GM12878 (cell line): ENCODE measurements at regions not wholly inside any gene's neighbourhood (a gene's known extent, or its start where the extent isn't known, plus 50 kb on each side); places are given as distances from the start of the nearest gene placed in this dataset.

Source experiments
- ATAC-seq: fragments of 200-7000 bp; cut with Tn5 transposase; 3 replicates; pipeline ENCODE4 v1.9.1; 2020; ENCODE audit warnings: mild to moderate bottlenecking, moderate library complexity
- BruUV-seq: library from RNA; stranded (reverse); fragments of 400-500 nt; replicated peaks from 2 replicates; lab custom pipeline; 2021; lab: Mats Ljungman, UMichigan
- CTCF ChIA-PET: fragments of 300-600 bp; sonication (Branson Sonifier 250); formaldehyde crosslinking; extraction: SDS; loops from one replicate; lab custom pipeline; 2021; ENCODE audit warnings: inconsistent platforms; lab: Yijun Ruan, JAX
- POLR2A ChIA-PET: fragments of 350-600 bp; formaldehyde crosslinking; extraction: SDS; loops from one replicate; lab custom pipeline; 2021; ENCODE audit warnings: inconsistent platforms; lab: Charles Lee
- RAD21 ChIA-PET: fragments of 300-600 bp; sonication (Branson Sonifier 250); formaldehyde crosslinking; loops from one replicate; lab custom pipeline; 2023; ENCODE audit warnings: antibody characterized with exemption; ENCODE audit not compliant: unreplicated experiment; lab: Charles Lee
- SMC1A ChIA-PET: fragments of 300-600 bp; sonication (Branson Sonifier 250); formaldehyde crosslinking; loops from one replicate; lab custom pipeline; 2023; ENCODE audit not compliant: unreplicated experiment, uncharacterized antibody; lab: Charles Lee
- DNase-seq: peaks from one replicate; pipeline ENCODE4 v3.0.0-alpha.2; 2011; ENCODE audit warnings: low read depth, low spot score
- FAIRE-seq: peaks from 3 replicates; lab custom pipeline; 2011; peaks lifted over from hg19 to GRCh38; lab: Jason Lieb, UNC
- H2AFZ ChIP-seq: 2 replicates; pipeline ENCODE4 v1.6.0; 2011; ENCODE audit warnings: low read depth, low read length, control low read depth; ENCODE audit not compliant: control insufficient read depth
- H3K27ac ChIP-seq: 2 replicates; pipeline ENCODE4 v1.5.1; 2011; ENCODE audit warnings: control low read depth; ENCODE audit not compliant: control insufficient read depth, insufficient read depth
- H3K27me3 ChIP-seq, 2 experiments: replicated peaks in 1 of 2; 2 replicates each; pipeline versions ENCODE4 v1.6.0 to v1.6.1; 2011; ENCODE audit warnings: low read length in 1 of 2; ENCODE audit not compliant: control insufficient read depth in 2 of 2, insufficient read depth in 2 of 2
- H3K36me3 ChIP-seq, 2 experiments: 2 replicates each; pipeline ENCODE4 v1.5.1; 2011; ENCODE audit warnings: low read length in 1 of 2; ENCODE audit not compliant: control insufficient read depth in 2 of 2, insufficient read depth in 2 of 2
- H3K4me1 ChIP-seq: 2 replicates; pipeline ENCODE4 v1.6.1; 2011; ENCODE audit warnings: mild to moderate bottlenecking, low read length, moderate library complexity, mixed read lengths; ENCODE audit not compliant: control insufficient read depth, insufficient read depth
- H3K4me2 ChIP-seq: 2 replicates; pipeline ENCODE4 v1.6.0; 2011; ENCODE audit warnings: control low read depth; ENCODE audit not compliant: control insufficient read depth, insufficient read depth
- H3K4me3 ChIP-seq: fragments of 200-600 bp; sonication (generic); 2 replicates; pipeline ENCODE4 v1.5.1; 2016
- H3K79me2 ChIP-seq: 2 replicates; pipeline ENCODE4 v1.6.0; 2011; ENCODE audit warnings: low read length; ENCODE audit not compliant: control insufficient read depth, insufficient read depth
- H3K9ac ChIP-seq: 2 replicates; pipeline ENCODE4 v1.8.0; 2011; ENCODE audit warnings: low read length, control low read depth, mixed read lengths; ENCODE audit not compliant: control insufficient read depth, insufficient read depth
- H3K9me3 ChIP-seq: replicated peaks from 3 replicates; pipeline ENCODE4 v1.5.1; 2011; ENCODE audit warnings: mild to moderate bottlenecking, low read length; ENCODE audit not compliant: control insufficient read depth, insufficient read depth
- H4K20me1 ChIP-seq: 2 replicates; pipeline ENCODE4 v1.6.0; 2011; ENCODE audit not compliant: control insufficient read depth, insufficient read depth
- ETV6 ChIP-seq, 2 experiments: fragments of 450-650 bp in 1 of 2; IDR thresholded peaks in 1 of 2; conservative IDR thresholded peaks in 1 of 2; 2 replicates each; pipeline ENCODE4 v1.6.1; 2014; ENCODE audit warnings: antibody characterized with exemption in 1 of 2, borderline replicate concordance in 1 of 2, low read depth in 1 of 2, mild to moderate bottlenecking in 1 of 2, moderate library complexity in 1 of 2
- JUNB ChIP-seq: IDR thresholded peaks from 2 replicates; pipeline ENCODE4 v1.6.1; 2016; ENCODE audit warnings: antibody characterized with exemption, mild to moderate bottlenecking
- KAT2A ChIP-seq: conservative IDR thresholded peaks from 2 replicates; pipeline ENCODE4 v1.6.1; 2011; ENCODE audit warnings: low read depth, low read length; ENCODE audit not compliant: control insufficient read depth
- TARDBP ChIP-seq: IDR thresholded peaks from 2 replicates; pipeline ENCODE4 v1.6.1; 2016; ENCODE audit warnings: borderline replicate concordance
- TCF12 ChIP-seq: IDR thresholded peaks from 2 replicates; pipeline ENCODE4 v1.6.1; 2011; ENCODE audit warnings: low read depth, mild to moderate bottlenecking, low read length
- USF2 ChIP-seq: IDR thresholded peaks from 2 replicates; pipeline ENCODE4 v1.6.1; 2011; ENCODE audit warnings: low read depth, low read length, improper control_type of control experiment, borderline replicate concordance
- WGBS: methylation state at CpG from one replicate; pipeline ENCODE4 v1.1.6; 2016; ENCODE audit warnings: low lambda C conversion rate; ENCODE audit not compliant: insufficient replicate concordance, insufficient coverage; ENCODE audit errors: missing lambda C conversion rate; 5-methylcytosine and 5-hydroxymethylcytosine counted together
- in situ Hi-C: fragments of 300-500 bp; cut with MboI; formaldehyde crosslinking; loops from 9 replicates; pipeline ENCODE4 v1.14.3; 2018; ENCODE audit warnings: mixed read lengths
- intact Hi-C: fragments of 100-400 bp; cut with micrococcal nuclease; formaldehyde crosslinking; loops from one replicate; pipeline ENCODE4 v1.14.2; 2022; ENCODE audit not compliant: unreplicated experiment
- TF ChIP-seq, protein P1 (sequence below): fragments of 450-650 bp; IDR thresholded peaks from 2 replicates; pipeline ENCODE4 v1.6.1; 2017; ENCODE audit warnings: mild to moderate bottlenecking, moderate library complexity

- H3K9me3 ChIP-seq: no peaks in the 10 kb centered on the region
- ChIA-PET RAD21 (no interaction called here), CTCF (no interaction called here), SMC1A (no interaction called here), POLR2A (no interaction called here)
- DNase-seq (no peak), ATAC-seq (no peak), FAIRE-seq (no peak)
- BruUV-seq: no TSS peak
- H3K4me1 ChIP-seq: no peaks in the 10 kb centered on the region
- in situ Hi-C loops (no loop called here), intact Hi-C loops (no loop called here)
- no peak overlapping the region for H2AFZ ChIP-seq
- TF ChIP-seq ETV6 (conservative IDR thresholded peaks at IDR 0.05 in 1 of 2, IDR thresholded peaks at IDR 0.05 in 1 of 2; ENCODE audit: borderline replicate concordance in 1 of 2, low read depth in 1 of 2) (no peak), JUNB (no peak), KAT2A (no peak), TARDBP (no peak), TCF12 (no peak), USF2 (no peak)
- TF ChIP-seq, protein P1, sequence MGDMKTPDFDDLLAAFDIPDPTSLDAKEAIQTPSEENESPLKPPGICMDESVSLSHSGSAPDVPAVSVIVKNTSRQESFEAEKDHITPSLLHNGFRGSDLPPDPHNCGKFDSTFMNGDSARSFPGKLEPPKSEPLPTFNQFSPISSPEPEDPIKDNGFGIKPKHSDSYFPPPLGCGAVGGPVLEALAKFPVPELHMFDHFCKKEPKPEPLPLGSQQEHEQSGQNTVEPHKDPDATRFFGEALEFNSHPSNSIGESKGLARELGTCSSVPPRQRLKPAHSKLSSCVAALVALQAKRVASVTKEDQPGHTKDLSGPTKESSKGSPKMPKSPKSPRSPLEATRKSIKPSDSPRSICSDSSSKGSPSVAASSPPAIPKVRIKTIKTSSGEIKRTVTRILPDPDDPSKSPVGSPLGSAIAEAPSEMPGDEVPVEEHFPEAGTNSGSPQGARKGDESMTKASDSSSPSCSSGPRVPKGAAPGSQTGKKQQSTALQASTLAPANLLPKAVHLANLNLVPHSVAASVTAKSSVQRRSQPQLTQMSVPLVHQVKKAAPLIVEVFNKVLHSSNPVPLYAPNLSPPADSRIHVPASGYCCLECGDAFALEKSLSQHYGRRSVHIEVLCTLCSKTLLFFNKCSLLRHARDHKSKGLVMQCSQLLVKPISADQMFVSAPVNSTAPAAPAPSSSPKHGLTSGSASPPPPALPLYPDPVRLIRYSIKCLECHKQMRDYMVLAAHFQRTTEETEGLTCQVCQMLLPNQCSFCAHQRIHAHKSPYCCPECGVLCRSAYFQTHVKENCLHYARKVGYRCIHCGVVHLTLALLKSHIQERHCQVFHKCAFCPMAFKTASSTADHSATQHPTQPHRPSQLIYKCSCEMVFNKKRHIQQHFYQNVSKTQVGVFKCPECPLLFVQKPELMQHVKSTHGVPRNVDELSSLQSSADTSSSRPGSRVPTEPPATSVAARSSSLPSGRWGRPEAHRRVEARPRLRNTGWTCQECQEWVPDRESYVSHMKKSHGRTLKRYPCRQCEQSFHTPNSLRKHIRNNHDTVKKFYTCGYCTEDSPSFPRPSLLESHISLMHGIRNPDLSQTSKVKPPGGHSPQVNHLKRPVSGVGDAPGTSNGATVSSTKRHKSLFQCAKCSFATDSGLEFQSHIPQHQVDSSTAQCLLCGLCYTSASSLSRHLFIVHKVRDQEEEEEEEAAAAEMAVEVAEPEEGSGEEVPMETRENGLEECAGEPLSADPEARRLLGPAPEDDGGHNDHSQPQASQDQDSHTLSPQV: no peak
- H3K4me3 ChIP-seq: no peak overlapping the region
- H3K9ac ChIP-seq: no peak overlapping the region
- H4K20me1 ChIP-seq: no peaks in the 10 kb centered on the region
- no peak overlapping the region for H3K4me2 ChIP-seq
- H3K79me2 ChIP-seq: no peaks in the 10 kb centered on the region
- no peak overlapping the region for H3K27ac ChIP-seq
- 8% methylated on average over 7 of the region's 7 CpGs for WGBS
- no peaks in the 10 kb centered on the region for H3K27me3 ChIP-seq
- no peaks in the 10 kb centered on the region for H3K36me3 ChIP-seq
Observed at GRCh38 chr9:101893661-101894646, 155.5 kb upstream of the GRIN3A start.
